ENCODE measurements at regions not wholly inside any gene's neighbourhood (a gene's known extent, or its start where the extent isn't known, plus 50 kb on each side); places are given as distances from the start of the nearest gene placed in this dataset.

- no peak for TF ChIP-seq CTCF (IDR thresholded peaks at IDR 0.05)
- no peak for TF ChIP-seq POLR2A (IDR thresholded peaks at IDR 0.05)
These were observed 413.4 kb upstream of the TBX3 start for GRCh38 chr12:115097416-115097815.

Data from lower leg skin (tissue), 3 donors.